Liver (tissue), 8 donors: ENCODE measurements at regions not wholly inside any gene's neighbourhood (a gene's known extent, or its start where the extent isn't known, plus 50 kb on each side); places are given as distances from the start of the nearest gene placed in this dataset.

Experiments
- DNase-seq: peaks from one replicate; pipeline ENCODE4 v3.0.0-alpha.2; 2017; ENCODE audit warnings: low spot score
- H3K27ac ChIP-seq, 2 donors: one replicate each; pipeline ENCODE4 v1.7.0; 2013; ENCODE audit warnings: inconsistent platforms in 2 of 2, low read length in 2 of 2, control low read depth in 1 of 2, low read depth in 1 of 2, mild to moderate bottlenecking in 1 of 2
- H3K27me3 ChIP-seq, 4 donors: one replicate each; pipeline versions ENCODE4 v1.6.1 to v1.7.0; 2013; ENCODE audit warnings: low read length in 3 of 4, inconsistent platforms in 1 of 4, mild to moderate bottlenecking in 1 of 4, moderate library complexity in 1 of 4; ENCODE audit not compliant: control insufficient read depth in 4 of 4, insufficient read depth in 4 of 4
- H3K36me3 ChIP-seq, 4 donors: one replicate each; pipeline versions ENCODE4 v1.6.1 to v1.7.0; 2013; ENCODE audit warnings: low read length in 3 of 4, mild to moderate bottlenecking in 3 of 4, low read depth in 1 of 4, moderate library complexity in 1 of 4; ENCODE audit not compliant: control insufficient read depth in 4 of 4, insufficient read depth in 3 of 4
- H3K4me1 ChIP-seq, 4 donors: one replicate each; pipeline versions ENCODE4 v1.6.1 to v1.7.0; 2013; ENCODE audit warnings: low read length in 3 of 4, mild to moderate bottlenecking in 3 of 4, moderate library complexity in 1 of 4; ENCODE audit not compliant: control insufficient read depth in 4 of 4, insufficient read depth in 4 of 4
- H3K4me3 ChIP-seq, 3 donors: one replicate each; pipeline versions ENCODE4 v1.6.1 to v1.7.0; 2013; ENCODE audit warnings: low read length in 3 of 3, control low read depth in 1 of 3, low read depth in 1 of 3, mild to moderate bottlenecking in 1 of 3
- H3K9ac ChIP-seq, 2 donors: one replicate each; pipeline ENCODE4 v1.7.0; 2013; ENCODE audit warnings: low read length in 2 of 2, mild to moderate bottlenecking in 2 of 2, moderate library complexity in 2 of 2, control low read depth in 1 of 2, low read depth in 1 of 2
- H3K9me3 ChIP-seq, 4 donors: one replicate each; pipeline versions ENCODE4 v1.6.1 to v1.7.0; 2013; ENCODE audit warnings: low read length in 3 of 4; ENCODE audit not compliant: control insufficient read depth in 4 of 4
- ATF3 ChIP-seq: IDR thresholded peaks from 2 replicates; pipeline ENCODE4 v1.6.1; 2016; ENCODE audit warnings: antibody characterized with exemption
- CTCF ChIP-seq: fragments of 150-350 bp; IDR thresholded peaks from 2 replicates; pipeline ENCODE4 v1.5.1; 2017; ENCODE audit warnings: improper control_type of control experiment, low read depth, low read length; ENCODE audit not compliant: missing input control
- EGR1 ChIP-seq, 2 donors: IDR thresholded peaks; 2 replicates each; pipeline ENCODE4 v1.6.1; 2016 to 2018; ENCODE audit warnings: antibody characterized with exemption in 2 of 2, low read depth in 2 of 2
- FOXA1 ChIP-seq: IDR thresholded peaks from 2 replicates; pipeline ENCODE4 v1.6.1; 2016; ENCODE audit warnings: antibody characterized with exemption
- FOXA2 ChIP-seq: IDR thresholded peaks from 2 replicates; pipeline ENCODE4 v1.6.1; 2016; ENCODE audit warnings: antibody characterized with exemption
- GABPA ChIP-seq, 2 donors: IDR thresholded peaks in 1 of 2; conservative IDR thresholded peaks in 1 of 2; 2 replicates each; pipeline ENCODE4 v1.6.1; 2016; ENCODE audit warnings: antibody characterized with exemption in 2 of 2, mild to moderate bottlenecking in 1 of 2, moderate library complexity in 1 of 2
- HNF4A ChIP-seq, 2 donors: conservative IDR thresholded peaks; 2 replicates each; pipeline ENCODE4 v1.6.1; 2016; ENCODE audit warnings: antibody characterized with exemption in 2 of 2, mild to moderate bottlenecking in 2 of 2
- HNF4G ChIP-seq: IDR thresholded peaks from 2 replicates; pipeline ENCODE4 v1.6.1; 2016; ENCODE audit warnings: antibody characterized with exemption
- JUND ChIP-seq, 2 donors: IDR thresholded peaks; 2 replicates each; pipeline ENCODE4 v1.6.1; 2016; ENCODE audit warnings: antibody characterized with exemption in 2 of 2
- MAX ChIP-seq: IDR thresholded peaks from 2 replicates; pipeline ENCODE4 v1.6.1; 2016; ENCODE audit warnings: antibody characterized with exemption
- NR2F2 ChIP-seq: IDR thresholded peaks from 2 replicates; pipeline ENCODE4 v1.6.1; 2016; ENCODE audit warnings: antibody characterized with exemption
- RAD21 ChIP-seq, 2 donors: IDR thresholded peaks; 2 replicates each; pipeline ENCODE4 v1.6.1; 2016; ENCODE audit warnings: antibody characterized with exemption in 2 of 2, mild to moderate bottlenecking in 2 of 2
- REST ChIP-seq: IDR thresholded peaks from 2 replicates; pipeline ENCODE4 v1.6.1; 2016; ENCODE audit warnings: antibody characterized with exemption, mild to moderate bottlenecking
- RXRA ChIP-seq, 2 donors: IDR thresholded peaks; 2 replicates each; pipeline ENCODE4 v1.6.1; 2017 to 2018; ENCODE audit warnings: antibody characterized with exemption in 2 of 2, mild to moderate bottlenecking in 1 of 2
- SP1 ChIP-seq: IDR thresholded peaks from 2 replicates; pipeline ENCODE4 v1.6.1; 2018; ENCODE audit warnings: antibody characterized with exemption, mild to moderate bottlenecking
- TAF1 ChIP-seq: conservative IDR thresholded peaks from 2 replicates; pipeline ENCODE4 v1.6.1; 2016; ENCODE audit warnings: antibody characterized with exemption, mild to moderate bottlenecking
- YY1 ChIP-seq: IDR thresholded peaks from 2 replicates; pipeline ENCODE4 v1.6.1; 2016; ENCODE audit warnings: antibody characterized with exemption, mild to moderate bottlenecking
- ZBTB33 ChIP-seq: IDR thresholded peaks from 2 replicates; pipeline ENCODE4 v1.6.1; 2016; ENCODE audit warnings: antibody characterized with exemption
- WGBS: extraction: QIAGEN DNeasy Blood & Tissue Kit; methylation state at CpG from one replicate; pipeline ENCODE4 v1.1.7; 2013; 5-methylcytosine and 5-hydroxymethylcytosine counted together
- donor health status: healthy.
- donor health status: healthy.
- donor health status: healthy.
- donor health status: healthy.
- donor health status: healthy.

GRCh38 chr15:27638958-27639357, 460.2 kb downstream of the OCA2 start:
- Histone ChIP-seq H3K4me1 (no peaks in the 10 kb centered on the region), H3K9ac (no peak overlapping the region), H3K27ac (no peak overlapping the region), H3K4me3 (no peak overlapping the region), H3K36me3 (no peaks in the 10 kb centered on the region), H3K27me3 (peaks cover 0 to 5% (median 0%) of the 10 kb centered on the region in 4 donors), H3K9me3 (peaks cover 0 to 7% (median 0%) of the 10 kb centered on the region in 4 donors)
- 89% methylated on average over 14 of the region's 14 CpGs for WGBS
- TF ChIP-seq CTCF (no peak), EGR1 (IDR thresholded peaks at IDR 0.05; ENCODE audit: low read depth in 2 of 2) (no peak), TAF1 (no peak), ATF3 (no peak), RXRA (IDR thresholded peaks at IDR 0.05) (no peak), SP1 (no peak), YY1 (no peak), GABPA (IDR thresholded peaks at IDR 0.05 in 1 of 2, conservative IDR thresholded peaks at IDR 0.05 in 1 of 2) (no peak), JUND (IDR thresholded peaks at IDR 0.05) (no peak), RAD21 (IDR thresholded peaks at IDR 0.05) (no peak)
- no peak for DNase-seq

- no peak overlapping the region for H3K4me3 ChIP-seq
- 75% methylated on average over 2 of the region's 2 CpGs for whole genome bisulfite sequencing
- DNase-seq: no peak
These were observed 463.2 kb downstream of the OCA2 start for GRCh38 chr15:27635916-27636315.

More at GRCh38 chr15:27635916-27636315, 463.2 kb downstream of the OCA2 start:
- TF ChIP-seq EGR1 (IDR thresholded peaks at IDR 0.05; ENCODE audit: low read depth in 2 of 2): no peak
- TF ChIP-seq REST: no peak
- no peak for TF ChIP-seq SP1
- no peak for TF ChIP-seq HNF4A (conservative IDR thresholded peaks at IDR 0.05)
- no peak for TF ChIP-seq ZBTB33
- TF ChIP-seq CTCF: no peak
- no peak for TF ChIP-seq NR2F2
- TF ChIP-seq MAX: no peak
- no peak for TF ChIP-seq YY1
- no peak for TF ChIP-seq FOXA1
- no peak for TF ChIP-seq JUND (IDR thresholded peaks at IDR 0.05)
- TF ChIP-seq RXRA (IDR thresholded peaks at IDR 0.05): no peak
- TF ChIP-seq FOXA2: no peak
- TF ChIP-seq GABPA (IDR thresholded peaks at IDR 0.05 in 1 of 2, conservative IDR thresholded peaks at IDR 0.05 in 1 of 2): no peak
- TF ChIP-seq HNF4G: no peak
- TF ChIP-seq RAD21 (IDR thresholded peaks at IDR 0.05): no peak
- no peak for TF ChIP-seq ATF3
- TF ChIP-seq TAF1: no peak
- H3K27me3 ChIP-seq: peaks cover 0 to 5% (median 0%) of the 10 kb centered on the region in 4 donors
- no peaks in the 10 kb centered on the region for H3K36me3 ChIP-seq
- H3K27ac ChIP-seq: no peak overlapping the region
- no peaks in the 10 kb centered on the region for H3K4me1 ChIP-seq
- H3K9ac ChIP-seq: no peak overlapping the region
- H3K9me3 ChIP-seq: peaks cover 0 to 7% (median 0%) of the 10 kb centered on the region in 4 donors
